Progenitor cell of endocrine pancreas (in vitro differentiated cells): ENCODE measurements at regions not wholly inside any gene's neighbourhood (a gene's known extent, or its start where the extent isn't known, plus 50 kb on each side); places are given as distances from the start of the nearest gene placed in this dataset.
"Not testable (repeated sequence)": the region's sequence is repeated elsewhere in the genome, so short reads cannot be mapped to it uniquely, and the experiment has no call there.

Experiments
- DNase-seq: peaks from one replicate; pipeline ENCODE4 v3.0.0; 2021; ENCODE audit warnings: low spot score; ENCODE audit not compliant: unreplicated experiment
- H3K27ac Mint-ChIP-seq: 2 replicates; pipeline ENCODE4 v1.8.0; 2021; ENCODE audit warnings: mild to moderate bottlenecking, moderate library complexity, mixed read lengths
- H3K27me3 Mint-ChIP-seq: 2 replicates; pipeline ENCODE4 v1.8.0; 2021; ENCODE audit warnings: mixed read lengths
- H3K36me3 Mint-ChIP-seq: 2 replicates; pipeline ENCODE4 v1.8.0; 2022; ENCODE audit warnings: mixed read lengths; ENCODE audit not compliant: insufficient read depth
- H3K4me1 Mint-ChIP-seq: 2 replicates; pipeline ENCODE4 v1.8.0; 2021; ENCODE audit warnings: low read depth, mixed read lengths
- H3K4me3 Mint-ChIP-seq: 2 replicates; pipeline ENCODE4 v1.8.0; 2021; ENCODE audit warnings: low read depth, mild to moderate bottlenecking, moderate library complexity, mixed read lengths
- H3K9me3 Mint-ChIP-seq: 2 replicates; pipeline ENCODE4 v1.8.0; 2021; ENCODE audit warnings: low read depth, mixed read lengths
- CTCF ChIP-seq: fragments of 200-600 bp; sonication (generic); IDR thresholded peaks from one replicate; pipeline ENCODE4 v1.5.0; 2021; ENCODE audit warnings: antibody characterized with exemption, mild to moderate bottlenecking; ENCODE audit not compliant: unreplicated experiment

GRCh38 chr7:106448346-106448991 lies 163.7 kb upstream of the NAMPT start:
- Mint-ChIP-seq H3K36me3 (peaks cover 1% of the 10 kb centered on the region), H3K4me1 (no peaks in the 10 kb centered on the region)

GRCh38 chr7:106447318-106447847 lies 162.6 kb upstream of the NAMPT start:
- Mint-ChIP-seq H3K27me3 (no peaks in the 10 kb centered on the region), H3K27ac (no peak overlapping the region), H3K36me3 (peaks cover 1% of the 10 kb centered on the region), H3K4me1 (no peaks in the 10 kb centered on the region), H3K4me3 (no peak overlapping the region), H3K9me3 (peaks cover 16% of the 10 kb centered on the region)
- no peak for TF ChIP-seq CTCF
- DNase-seq: no peak

More at GRCh38 chr7:106448346-106448991, 163.7 kb upstream of the NAMPT start:
- peaks cover 22% of the 10 kb centered on the region for H3K9me3 Mint-ChIP-seq
- no peak overlapping the region for H3K27ac Mint-ChIP-seq
- DNase-seq: no peak
- TF ChIP-seq CTCF: no peak
- no peaks in the 10 kb centered on the region for H3K27me3 Mint-ChIP-seq
- no peak overlapping the region for H3K4me3 Mint-ChIP-seq

GRCh38 chr7:106445366-106445765 lies 160.6 kb upstream of the NAMPT start:
- not testable (repeated sequence) for H3K4me3 Mint-ChIP-seq, H3K27ac Mint-ChIP-seq, H3K9me3 Mint-ChIP-seq, H3K4me1 Mint-ChIP-seq, DNase-seq, H3K27me3 Mint-ChIP-seq, H3K36me3 Mint-ChIP-seq

- Mint-ChIP-seq H3K4me1 (no peaks in the 10 kb centered on the region), H3K9me3 (peaks cover 10% of the 10 kb centered on the region), H3K27ac (no peak overlapping the region), H3K27me3 (no peaks in the 10 kb centered on the region), H3K4me3 (no peak overlapping the region), H3K36me3 (no peaks in the 10 kb centered on the region)
- TF ChIP-seq CTCF: no peak
- DNase-seq: no peak
These were observed 159.4 kb upstream of the NAMPT start for GRCh38 chr7:106444068-106444655.

GRCh38 chr7:106443156-106443555 lies 158.4 kb upstream of the NAMPT start:
- Mint-ChIP-seq H3K27me3 (no peaks in the 10 kb centered on the region), H3K27ac (no peak overlapping the region), H3K4me3 (no peak overlapping the region), H3K4me1 (no peaks in the 10 kb centered on the region), H3K36me3 (no peaks in the 10 kb centered on the region), H3K9me3 (peaks cover 10% of the 10 kb centered on the region)
- no peak for DNase-seq
- TF ChIP-seq CTCF: no peak

- DNase-seq: no peak
- Mint-ChIP-seq H3K27ac (no peak overlapping the region), H3K36me3 (no peaks in the 10 kb centered on the region), H3K4me3 (no peak overlapping the region), H3K4me1 (no peaks in the 10 kb centered on the region), H3K9me3 (peaks cover 13% of the 10 kb centered on the region), H3K27me3 (no peaks in the 10 kb centered on the region)
- no peak for TF ChIP-seq CTCF
These were observed 157.7 kb upstream of the NAMPT start for GRCh38 chr7:106442476-106442875.

GRCh38 chr7:106441343-106441742 lies 156.6 kb upstream of the NAMPT start:
- DNase-seq, H3K4me1 Mint-ChIP-seq, H3K27ac Mint-ChIP-seq, H3K36me3 Mint-ChIP-seq, H3K27me3 Mint-ChIP-seq, H3K4me3 Mint-ChIP-seq: not testable (repeated sequence)
- H3K9me3 Mint-ChIP-seq: peaks cover 13% of the 10 kb centered on the region

GRCh38 chr7:106436933-106437332 lies 152.2 kb upstream of the NAMPT start:
- peaks cover 13% of the 10 kb centered on the region for H3K9me3 Mint-ChIP-seq
- not testable (repeated sequence) for H3K36me3 Mint-ChIP-seq, DNase-seq, H3K27me3 Mint-ChIP-seq, H3K4me3 Mint-ChIP-seq, H3K4me1 Mint-ChIP-seq, H3K27ac Mint-ChIP-seq
